Activated CD8-positive, alpha-beta memory T cell treated with anti-CD3 and anti-CD28 coated beads for 1 hour (primary cell): ENCODE measurements at regions not wholly inside any gene's neighbourhood (a gene's known extent, or its start where the extent isn't known, plus 50 kb on each side); places are given as distances from the start of the nearest gene placed in this dataset.

ENCODE experiments used
- DNase-seq, 2 donors: peaks; one replicate each; pipeline ENCODE4 v3.0.0-alpha.2; 2020; ENCODE audit warnings: low read depth in 1 of 2; ENCODE audit errors: extremely low read depth in 1 of 2

DNA sequence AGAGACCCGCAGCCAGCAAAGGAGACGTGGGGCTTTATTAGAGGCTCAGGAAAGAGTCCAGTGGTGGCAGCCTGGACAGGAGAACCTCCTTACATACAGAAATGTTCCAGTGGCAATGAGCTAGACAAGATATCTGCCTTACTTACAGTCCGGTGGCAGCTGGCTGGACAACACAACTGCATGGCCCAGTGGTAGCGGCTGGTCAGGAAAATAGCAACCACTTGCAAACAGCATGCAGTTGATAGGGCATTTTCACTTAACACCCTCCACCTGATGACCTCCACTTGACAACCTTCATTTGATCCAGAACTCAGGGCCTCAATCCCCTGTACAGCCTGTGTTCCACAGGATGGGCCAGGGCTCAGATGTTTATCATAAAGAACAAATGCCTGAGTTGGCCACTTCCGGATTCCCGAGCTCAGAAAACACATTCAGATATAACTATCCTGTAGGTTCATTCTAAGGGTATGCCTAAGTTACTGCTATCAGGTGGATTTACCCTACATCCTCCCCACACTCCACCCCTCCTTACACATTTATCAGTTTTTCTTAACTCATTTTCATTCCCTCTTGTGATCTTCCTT is 63.3 kb upstream of the ITPRID2 start:
- no peak for DNase-seq

DNA sequence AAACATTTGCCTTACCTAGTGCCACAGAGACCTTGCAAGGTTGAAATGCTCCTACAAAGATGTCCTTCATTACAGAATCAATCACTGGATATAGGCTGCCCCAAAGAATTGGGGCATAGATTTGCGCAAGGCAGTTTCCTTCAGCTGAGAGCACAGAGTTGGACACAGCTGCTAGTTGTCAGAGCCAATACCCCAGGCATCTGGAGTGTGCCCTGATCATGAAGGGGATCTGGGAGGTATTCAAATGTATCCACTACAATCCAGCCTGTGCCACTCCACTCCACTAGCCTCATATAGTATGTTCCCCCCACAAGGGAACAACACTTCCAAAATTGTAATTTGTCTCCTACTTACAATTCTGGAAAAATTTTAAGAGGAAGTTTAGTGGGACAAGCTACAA is 62.3 kb upstream of the ITPRID2 start:
- DNase-seq: no peak

- DNase-seq: no peak
These were observed 59.5 kb upstream of the ITPRID2 start for GRCh38 chr2:181832015-181832414.

DNA sequence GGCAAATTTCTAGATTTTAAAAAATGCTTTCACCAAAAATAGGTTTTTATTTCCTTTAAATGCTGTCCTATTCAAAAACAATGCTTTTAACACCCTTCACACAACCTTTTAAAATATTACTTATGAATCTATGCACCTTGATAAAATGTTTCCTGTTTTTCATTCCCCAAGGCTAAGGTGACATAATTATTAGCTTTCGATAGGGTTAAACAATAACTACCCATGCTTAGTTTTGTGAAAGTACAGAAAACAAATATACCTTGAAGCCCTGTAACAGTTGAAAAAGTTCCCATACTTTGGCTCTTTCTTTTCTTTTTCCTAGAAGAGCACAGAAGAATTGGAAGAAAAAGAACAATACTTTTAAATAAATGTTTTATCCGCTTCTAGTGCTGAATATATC is 54.9 kb upstream of the ITPRID2 start:
- DNase-seq: no peak

- no peak for DNase-seq
These were observed 54.0 kb upstream of the ITPRID2 start for GRCh38 chr2:181837563-181837962.

- DNase-seq: no peak
These were observed 51.7 kb upstream of the ITPRID2 start for GRCh38 chr2:181839811-181840210.

DNA sequence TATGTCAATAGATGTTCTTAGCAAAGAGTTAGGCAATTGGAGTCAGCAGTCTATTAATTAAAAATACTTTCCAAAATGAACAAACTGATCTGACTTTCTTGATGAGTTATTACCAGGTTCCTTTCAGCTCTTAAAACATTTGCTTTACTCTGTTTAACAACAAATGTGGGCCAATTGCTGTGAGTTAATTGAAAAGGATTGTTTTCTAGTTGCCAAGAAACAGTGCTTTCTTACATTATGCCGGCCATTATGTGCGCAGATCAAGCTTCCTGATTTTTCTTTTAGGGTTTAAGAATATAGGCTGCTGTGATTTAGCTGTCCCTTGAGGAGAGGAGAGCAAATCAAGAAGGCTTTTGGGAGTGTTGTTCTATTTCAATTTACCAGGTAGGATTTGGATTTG is 50.5 kb upstream of the ITPRID2 start:
- DNase-seq: no peak
